ENCODE measurements at regions not wholly inside any gene's neighbourhood (a gene's known extent, or its start where the extent isn't known, plus 50 kb on each side); places are given as distances from the start of the nearest gene placed in this dataset.

GRCh38 chr16:13767215-13767614, 152.7 kb upstream of the ERCC4 start:
- TF ChIP-seq, protein P1, sequence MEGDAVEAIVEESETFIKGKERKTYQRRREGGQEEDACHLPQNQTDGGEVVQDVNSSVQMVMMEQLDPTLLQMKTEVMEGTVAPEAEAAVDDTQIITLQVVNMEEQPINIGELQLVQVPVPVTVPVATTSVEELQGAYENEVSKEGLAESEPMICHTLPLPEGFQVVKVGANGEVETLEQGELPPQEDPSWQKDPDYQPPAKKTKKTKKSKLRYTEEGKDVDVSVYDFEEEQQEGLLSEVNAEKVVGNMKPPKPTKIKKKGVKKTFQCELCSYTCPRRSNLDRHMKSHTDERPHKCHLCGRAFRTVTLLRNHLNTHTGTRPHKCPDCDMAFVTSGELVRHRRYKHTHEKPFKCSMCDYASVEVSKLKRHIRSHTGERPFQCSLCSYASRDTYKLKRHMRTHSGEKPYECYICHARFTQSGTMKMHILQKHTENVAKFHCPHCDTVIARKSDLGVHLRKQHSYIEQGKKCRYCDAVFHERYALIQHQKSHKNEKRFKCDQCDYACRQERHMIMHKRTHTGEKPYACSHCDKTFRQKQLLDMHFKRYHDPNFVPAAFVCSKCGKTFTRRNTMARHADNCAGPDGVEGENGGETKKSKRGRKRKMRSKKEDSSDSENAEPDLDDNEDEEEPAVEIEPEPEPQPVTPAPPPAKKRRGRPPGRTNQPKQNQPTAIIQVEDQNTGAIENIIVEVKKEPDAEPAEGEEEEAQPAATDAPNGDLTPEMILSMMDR (IDR thresholded peaks at IDR 0.05 in 2 of 3, conservative IDR thresholded peaks at IDR 0.05 in 1 of 3; ENCODE audit: insufficient read depth in 2 of 3, low read depth in 1 of 3, low read length in 3 of 3) = peak in 1 of 3 experiments; percentile 22; a peak in 1 of 6 replicates
- TF ChIP-seq PHF8 (IDR thresholded peaks at IDR 0.05; ENCODE audit: borderline replicate concordance, low read length) = no peak
- no peak for TF ChIP-seq NR2C1 (IDR thresholded peaks at IDR 0.05)
- no peak for TF ChIP-seq NR2C1 (tag; IDR thresholded peaks at IDR 0.05)
- TF ChIP-seq TEAD2 (tag; IDR thresholded peaks at IDR 0.05) = no peak
- no peak for TF ChIP-seq POLR2A (conservative IDR thresholded peaks at IDR 0.05)
- TF ChIP-seq CHD2 (IDR thresholded peaks at IDR 0.05; ENCODE audit: low read depth, low read length) = no peak
